ENCODE measurements at regions not wholly inside any gene's neighbourhood (a gene's known extent, or its start where the extent isn't known, plus 50 kb on each side); places are given as distances from the start of the nearest gene placed in this dataset.
"Not testable (repeated sequence)": the region's sequence is repeated elsewhere in the genome, so short reads cannot be mapped to it uniquely, and the experiment has no call there.

GRCh38 chr3:84679211-84679610 lies 279.6 kb upstream of the CADM2 start:
- DNase-seq (ENCODE audit: low read depth in 2 of 2): no peak

DNA sequence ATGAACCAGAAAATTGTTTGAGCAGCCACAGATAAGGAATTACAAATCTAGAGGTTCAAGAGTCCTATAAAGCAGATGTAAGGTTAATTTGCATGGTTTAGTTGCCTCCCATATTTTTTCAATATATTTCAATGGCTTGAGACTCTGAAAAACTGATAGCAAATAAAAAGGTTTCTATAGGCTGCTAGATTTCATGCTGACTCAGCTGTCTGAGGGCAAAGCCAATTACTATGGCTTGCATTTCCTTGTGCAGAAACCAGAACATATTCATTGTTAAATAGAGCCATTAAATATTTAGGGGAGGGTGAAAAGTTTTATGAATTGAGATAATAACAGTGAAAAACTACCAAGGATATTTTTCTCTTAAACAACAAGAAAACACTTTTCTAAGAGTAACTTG lies 278.1 kb upstream of the CADM2 start:
- no peak for DNase-seq (ENCODE audit: low read depth in 2 of 2)

DNA sequence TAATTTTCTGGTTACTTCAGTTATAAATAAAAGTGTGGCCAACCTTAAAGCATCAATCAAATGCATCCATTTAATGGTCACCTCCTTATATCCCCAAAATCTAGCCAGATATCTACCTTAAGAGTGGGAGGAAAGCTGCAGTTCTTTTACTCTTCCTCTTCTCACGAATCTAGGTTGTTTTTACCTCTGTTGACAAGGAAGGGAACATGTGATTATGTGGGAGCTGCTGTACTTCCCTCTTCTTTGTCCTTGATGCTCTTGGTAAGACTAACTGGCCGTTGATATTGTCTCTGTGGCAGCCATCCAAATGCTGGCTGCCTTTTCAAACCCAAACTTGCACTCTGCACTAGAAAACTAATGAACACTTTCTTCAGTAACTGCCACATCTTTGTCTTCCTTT lies 275.3 kb upstream of the CADM2 start:
- no peak for DNase-seq (ENCODE audit: low read depth in 2 of 2)

DNA sequence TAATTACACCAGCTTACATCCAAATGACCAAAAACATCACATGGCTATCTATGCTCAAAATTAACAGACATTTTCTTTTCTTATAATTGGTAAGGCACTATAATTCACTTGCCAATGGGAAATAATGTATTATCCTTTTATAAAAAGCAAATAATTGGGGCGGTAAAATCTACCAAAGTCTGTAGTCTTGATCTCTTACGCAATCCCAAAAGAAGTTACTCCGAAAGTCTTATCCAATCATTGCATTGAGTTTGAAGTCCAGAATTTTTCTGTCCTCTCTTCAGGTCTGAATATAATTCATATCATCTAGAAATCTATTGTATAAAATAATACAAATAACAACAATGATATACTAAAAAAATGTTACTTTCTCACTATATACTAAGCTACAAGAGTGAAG lies 273.3 kb upstream of the CADM2 start:
- DNase-seq (ENCODE audit: low read depth in 2 of 2): no peak

- DNase-seq (ENCODE audit: low read depth in 2 of 2): no peak
These were observed 266.5 kb upstream of the CADM2 start for GRCh38 chr3:84692261-84692660.

DNA sequence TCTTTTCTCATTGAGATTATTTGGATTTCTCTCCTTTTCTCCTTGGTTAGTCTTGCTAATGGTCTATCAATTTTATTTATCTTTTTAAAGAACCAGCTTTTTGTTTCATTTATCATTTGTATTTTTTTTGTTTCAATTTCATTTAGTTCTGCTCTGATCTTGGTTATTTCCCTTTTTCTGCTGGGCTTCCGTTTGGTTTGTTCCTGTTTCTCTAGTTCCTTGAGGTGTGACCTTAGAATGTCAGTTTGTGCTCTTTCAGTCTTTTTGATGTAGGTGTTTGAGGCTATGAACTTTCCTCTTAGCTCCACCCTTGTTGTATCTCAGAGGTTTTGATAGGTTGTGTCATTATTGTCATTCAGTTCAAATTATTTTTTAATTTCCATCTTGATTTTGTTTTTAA lies 248.5 kb upstream of the CADM2 start:
- DNase-seq (ENCODE audit: low read depth in 2 of 2): not testable (repeated sequence)

GRCh38 chr3:84717894-84718293 lies 240.9 kb upstream of the CADM2 start:
- no peak for DNase-seq (ENCODE audit: low read depth in 2 of 2)

- DNase-seq (ENCODE audit: low read depth in 2 of 2): no peak
These were observed 233.9 kb upstream of the CADM2 start for GRCh38 chr3:84724877-84725276.

- DNase-seq (ENCODE audit: low read depth in 2 of 2): no peak
These were observed 231.2 kb upstream of the CADM2 start for GRCh38 chr3:84727616-84728015.

- not testable (repeated sequence) for DNase-seq (ENCODE audit: low read depth in 2 of 2)
These were observed 224.1 kb upstream of the CADM2 start for GRCh38 chr3:84734731-84735130.

DNA sequence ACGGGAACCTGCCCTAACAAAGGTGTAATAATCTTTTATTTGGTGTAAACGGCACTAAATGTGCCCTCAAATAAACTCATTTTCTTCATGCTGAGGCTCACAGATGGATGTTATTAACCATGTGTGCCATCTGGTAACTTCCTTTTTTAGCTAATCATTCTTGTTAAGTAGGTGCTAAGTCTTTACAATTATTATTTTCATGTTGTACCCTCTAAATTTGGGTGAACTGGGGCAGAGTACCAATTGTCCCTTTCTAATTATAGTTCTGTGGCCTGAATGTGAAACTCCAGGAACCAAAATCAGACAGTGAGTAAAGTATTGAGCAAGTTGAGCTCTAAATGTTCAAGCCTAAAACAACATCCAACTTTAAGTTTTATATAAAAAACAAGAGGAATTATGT lies 220.7 kb upstream of the CADM2 start:
- DNase-seq (ENCODE audit: low read depth in 2 of 2): no peak

GRCh38 chr3:84742915-84743425 lies 215.8 kb upstream of the CADM2 start:
- no peak for DNase-seq (ENCODE audit: low read depth in 2 of 2)

DNA sequence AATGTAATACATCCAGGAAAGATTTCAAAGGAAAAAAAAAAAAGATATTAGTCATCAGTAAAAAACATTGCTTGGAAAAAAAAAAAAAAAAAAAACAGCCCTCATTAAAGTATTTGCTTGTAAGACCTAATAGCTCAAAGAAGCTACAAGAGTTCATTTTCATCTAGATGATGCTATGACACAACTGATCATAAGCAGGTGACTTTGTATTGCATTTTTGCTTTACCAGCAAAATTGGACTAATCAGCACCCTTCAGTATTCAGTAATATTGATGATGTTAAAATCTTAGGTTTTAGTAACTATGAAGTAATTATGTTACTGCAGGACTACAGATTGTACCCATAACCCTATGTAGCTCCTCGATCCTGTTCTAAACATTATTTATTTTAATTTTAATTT lies 214.7 kb upstream of the CADM2 start:
- DNase-seq (ENCODE audit: low read depth in 2 of 2): no peak

- DNase-seq (ENCODE audit: low read depth in 2 of 2): no peak
These were observed 202.9 kb upstream of the CADM2 start for GRCh38 chr3:84755860-84756259.

- DNase-seq (ENCODE audit: low read depth in 2 of 2): no peak
These were observed 199.4 kb upstream of the CADM2 start for GRCh38 chr3:84759361-84759760.

DNA sequence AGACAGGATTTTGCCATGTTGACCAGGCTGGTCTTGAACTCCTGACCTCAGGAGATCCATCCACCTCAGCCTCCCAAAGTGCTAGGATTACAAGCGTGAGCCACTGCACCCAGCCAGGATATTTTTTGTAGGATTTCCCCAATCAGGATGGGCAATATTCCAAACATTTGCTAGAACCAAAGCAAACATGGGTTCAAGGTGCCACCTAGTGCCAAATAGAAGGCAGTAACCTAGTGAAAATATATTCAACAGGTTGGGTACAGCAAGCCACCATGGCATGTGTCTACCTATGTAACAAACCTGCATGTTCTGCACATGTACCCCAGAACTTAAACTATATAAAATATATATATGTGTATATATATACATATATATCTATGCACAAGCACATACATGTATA lies 185.9 kb upstream of the CADM2 start:
- no peak for DNase-seq (ENCODE audit: low read depth in 2 of 2)

DNA sequence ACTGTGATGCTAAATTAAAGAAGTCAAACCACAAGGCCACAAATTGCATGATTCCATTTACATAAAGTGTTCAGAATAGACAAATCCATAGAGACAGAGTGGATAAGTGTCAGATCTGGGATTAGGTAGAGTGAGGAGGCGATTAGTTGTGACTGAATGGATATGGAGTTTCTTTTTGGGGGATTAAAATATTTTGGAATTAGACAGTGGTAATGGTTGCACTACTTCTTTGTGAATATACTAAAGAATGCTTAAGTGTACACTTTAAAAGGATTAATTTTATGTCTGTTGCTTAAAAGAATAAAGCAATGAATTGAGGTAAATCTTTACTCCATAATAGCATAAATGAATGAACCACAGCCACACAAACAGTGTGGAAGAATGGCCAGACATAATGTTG lies 175.5 kb upstream of the CADM2 start:
- no peak for DNase-seq (ENCODE audit: low read depth in 2 of 2)

- no peak for DNase-seq (ENCODE audit: low read depth in 2 of 2)
These were observed 168.8 kb upstream of the CADM2 start for GRCh38 chr3:84789961-84790360.

- no peak for DNase-seq (ENCODE audit: low read depth in 2 of 2)
These were observed 151.8 kb upstream of the CADM2 start for GRCh38 chr3:84806958-84807357.

- no peak for DNase-seq (ENCODE audit: low read depth in 2 of 2)
These were observed 138.7 kb upstream of the CADM2 start for GRCh38 chr3:84820126-84820525.

GRCh38 chr3:84820906-84821305 lies 137.9 kb upstream of the CADM2 start:
- DNase-seq (ENCODE audit: low read depth in 2 of 2): no peak

DNA sequence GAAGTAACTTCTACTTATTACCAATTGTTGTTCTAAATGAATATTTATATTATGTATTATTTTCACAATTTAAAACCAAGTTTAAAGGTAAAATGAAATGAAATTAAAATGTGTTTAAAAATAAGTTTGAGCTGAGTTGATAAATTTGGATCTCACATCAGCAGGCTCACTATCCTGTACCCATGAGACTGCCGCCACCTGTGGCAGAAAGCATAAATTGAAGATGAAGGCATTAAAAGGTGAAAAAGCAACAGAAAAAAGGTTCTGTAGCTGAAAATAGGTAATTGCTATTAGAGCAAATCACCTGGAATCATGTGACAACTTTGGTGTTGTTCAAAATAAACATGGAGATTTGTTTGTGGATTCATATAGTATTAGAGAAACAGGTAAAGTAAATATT lies 133.0 kb upstream of the CADM2 start:
- DNase-seq (ENCODE audit: low read depth in 2 of 2): no peak

- no peak for DNase-seq (ENCODE audit: low read depth in 2 of 2)
These were observed 128.3 kb upstream of the CADM2 start for GRCh38 chr3:84830476-84830875.

DNA sequence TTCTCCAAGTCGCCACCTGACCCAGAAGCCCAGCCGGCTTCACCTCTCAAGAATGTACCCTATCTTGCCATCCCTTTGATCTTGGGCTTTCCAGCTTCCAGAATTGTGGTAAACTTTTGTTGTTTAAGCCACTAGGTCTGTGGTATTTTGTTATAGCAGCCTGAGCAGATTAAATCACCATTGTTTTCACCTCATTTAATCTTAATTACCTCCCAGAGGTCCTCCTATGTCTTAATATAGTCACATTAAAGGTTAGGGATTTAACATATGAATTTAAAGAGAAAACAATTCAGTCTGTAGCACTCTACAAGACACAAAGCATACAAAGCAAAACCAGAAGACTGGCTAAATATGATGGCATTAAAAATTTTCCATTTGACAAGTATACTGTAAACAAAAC lies 123.4 kb upstream of the CADM2 start:
- no peak for DNase-seq (ENCODE audit: low read depth in 2 of 2)

DNA sequence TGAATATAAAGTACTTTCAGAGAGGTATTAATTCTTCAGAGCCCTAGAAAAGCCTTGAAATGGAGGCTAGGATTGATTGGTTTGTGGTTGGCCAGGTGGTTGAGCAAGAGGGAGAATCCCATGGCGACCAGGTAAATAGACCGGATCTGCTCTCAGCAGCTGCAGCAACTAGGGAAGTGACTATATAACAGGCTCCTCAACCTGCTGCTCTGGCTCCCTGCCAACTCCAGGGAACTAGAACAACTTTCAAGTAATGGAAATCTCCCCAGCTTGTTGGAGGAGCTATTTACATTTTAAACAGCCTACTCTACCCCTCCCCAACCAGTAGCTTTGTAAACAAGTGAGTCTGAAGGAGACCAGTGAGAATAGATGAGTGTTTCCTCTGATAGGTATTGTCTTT lies 121.8 kb upstream of the CADM2 start:
- no peak for DNase-seq (ENCODE audit: low read depth in 2 of 2)

Data from dermis microvascular lymphatic vessel endothelial cell (primary cell).